K562 (cell line): ENCODE measurements at regions not wholly inside any gene's neighbourhood (a gene's known extent, or its start where the extent isn't known, plus 50 kb on each side); places are given as distances from the start of the nearest gene placed in this dataset.

Experiments used
- CBX2 ChIP-seq: fragments of 200-600 bp; sonication (generic); IDR thresholded peaks from one replicate; pipeline ENCODE4 v1.6.1; 2012; ENCODE audit warnings: mild to moderate bottlenecking, low read length, inconsistent platforms; ENCODE audit not compliant: insufficient read depth, poor library complexity, severe bottlenecking
- CBX3 ChIP-seq, 2 experiments: IDR thresholded peaks; 1 replicate in 1 of 2; 2 replicates in 1 of 2; pipeline ENCODE4 v1.6.1; 2012; ENCODE audit warnings: inconsistent platforms in 2 of 2, low read length in 2 of 2, borderline replicate concordance in 1 of 2, control low read depth in 1 of 2
- CEBPG ChIP-seq, 3 experiments: fragments of 200-800 bp in 1 of 3; sonication (Bioruptor generic) in 1 of 3; sonication (generic) in 1 of 3; formaldehyde crosslinking in 1 of 3; IDR thresholded peaks in 2 of 3; conservative IDR thresholded peaks in 1 of 3; 2 replicates each; pipeline versions ENCODE4 v1.6.1 to v1.8.0; 2016 to 2022; ENCODE audit warnings: missing compliant biosample characterization in 2 of 3, missing genetic modification characterization in 2 of 3, mild to moderate bottlenecking in 1 of 3, missing genetic modification reagents in 1 of 3
- DMBX1 ChIP-seq: fragments of 250-450 bp; sonication (Bioruptor Pico); IDR thresholded peaks from 2 replicates; pipeline ENCODE4 v1.8.0; 2022; ENCODE audit warnings: inconsistent platforms, mild to moderate bottlenecking, moderate library complexity, borderline replicate concordance
- HSF4 ChIP-seq: fragments of 250-450 bp; sonication (Bioruptor Pico); IDR thresholded peaks from 2 replicates; pipeline ENCODE4 v2.1.2; 2022; ENCODE audit warnings: mild to moderate bottlenecking, moderate library complexity, borderline replicate concordance
- KLF10 ChIP-seq: fragments of 250-450 bp; sonication (Bioruptor Pico); IDR thresholded peaks from 2 replicates; pipeline ENCODE4 v1.6.1; 2021; ENCODE audit warnings: matching md5 sums
- NFRKB ChIP-seq: fragments of 450-650 bp; IDR thresholded peaks from 2 replicates; pipeline ENCODE4 v1.6.1; 2016; ENCODE audit warnings: low read depth
- PCBP1 ChIP-seq: fragments of 200-400 bp; formaldehyde crosslinking; IDR thresholded peaks from 2 replicates; pipeline ENCODE4 v1.6.1; 2018; ENCODE audit warnings: mild to moderate bottlenecking, low read depth, low read length; ENCODE audit not compliant: poor library complexity, severe bottlenecking
- RBM17 ChIP-seq: fragments of 200-400 bp; formaldehyde crosslinking; IDR thresholded peaks from 2 replicates; pipeline ENCODE4 v1.6.1; 2017; ENCODE audit warnings: low read depth, mild to moderate bottlenecking, low read length, borderline replicate concordance
- TAF7 ChIP-seq: fragments of 450-650 bp; IDR thresholded peaks from 2 replicates; pipeline ENCODE4 v1.6.1; 2016; ENCODE audit warnings: missing genetic modification characterization, missing compliant biosample characterization
- TRIM24 ChIP-seq, 2 experiments: fragments of 450-650 bp; IDR thresholded peaks; 2 replicates each; pipeline ENCODE4 v1.6.1; 2016
- TRIM25 ChIP-seq: fragments of 450-650 bp; IDR thresholded peaks from 2 replicates; pipeline ENCODE4 v1.7.0; 2016; ENCODE audit warnings: borderline replicate concordance
- TRIM28 ChIP-seq: fragments of 450-650 bp; IDR thresholded peaks from 2 replicates; pipeline ENCODE4 v1.6.1; 2017
- XRCC3 ChIP-seq: fragments of 450-650 bp; IDR thresholded peaks from 2 replicates; pipeline ENCODE4 v1.6.1; 2017; ENCODE audit warnings: mild to moderate bottlenecking, moderate library complexity
- ZFP30 ChIP-seq: fragments of 250-450 bp; sonication (Bioruptor Pico); IDR thresholded peaks from 2 replicates; pipeline ENCODE4 v1.8.0; 2022; ENCODE audit warnings: moderate library complexity, mild to moderate bottlenecking, inconsistent platforms, borderline replicate concordance
- ZNF224 ChIP-seq: sonication (generic); formaldehyde crosslinking; IDR thresholded peaks from 2 replicates; pipeline ENCODE4 v1.8.0; 2022; ENCODE audit warnings: mild to moderate bottlenecking, missing genetic modification reagents
- ZNF551 ChIP-seq: fragments of 250-450 bp; sonication (Bioruptor Pico); IDR thresholded peaks from 2 replicates; pipeline ENCODE4 v1.5.0; 2021; ENCODE audit warnings: mild to moderate bottlenecking, moderate library complexity
- ZNF717 ChIP-seq: fragments of 250-450 bp; sonication (Bioruptor Pico); IDR thresholded peaks from 2 replicates; pipeline ENCODE4 v1.5.0; 2021
- ZNF76 ChIP-seq: fragments of 250-450 bp; sonication (Bioruptor Pico); IDR thresholded peaks from 2 replicates; pipeline ENCODE4 v1.4.0; 2020; ENCODE audit warnings: mild to moderate bottlenecking, moderate library complexity, borderline replicate concordance
- TF ChIP-seq, protein P1 (sequence below): fragments of 250-450 bp; sonication (Bioruptor Pico); IDR thresholded peaks from 2 replicates; pipeline ENCODE4 v1.9.0; 2021; ENCODE audit warnings: mild to moderate bottlenecking
- TF ChIP-seq, protein P2 (sequence below): fragments of 450-650 bp; IDR thresholded peaks from 2 replicates; pipeline ENCODE4 v1.6.1; 2018; ENCODE audit warnings: mild to moderate bottlenecking, low read depth; ENCODE audit not compliant: partially characterized antibody
- TF ChIP-seq, protein P3 (sequence below): IDR thresholded peaks from 2 replicates; pipeline ENCODE4 v1.6.1; 2012; ENCODE audit warnings: low read depth, low read length, improper control_type of control experiment, borderline replicate concordance

GRCh38 chr1:30092051-30092858 is 631.1 kb downstream of the MATN1 start (continued):
- TF ChIP-seq TAF7 (tag) (no peak), ZNF551 (no peak), ZNF76 (CRISPR knock-in tag) (no peak), DMBX1 (CRISPR knock-in tag) (no peak), XRCC3 (0 out of 2 replicates have a peak, but pooled peaks have one; percentile 82), ZFP30 (no peak), TRIM28 (peak; percentile 96), KLF10 (CRISPR knock-in tag) (no peak), ZNF717 (no peak), HSF4 (CRISPR knock-in tag) (no peak), NFRKB (no peak), CBX3 (IDR thresholded peaks at IDR 0.05; ENCODE audit: borderline replicate concordance in 1 of 2, low read length in 2 of 2) (peak in 1 of 2 experiments; percentile 93; a peak in 2 of 3 replicates), TRIM24 (IDR thresholded peaks at IDR 0.05) (0 out of 4 replicates have a peak, but pooled peaks of 1 of the 2 experiments have one; percentile 39), PCBP1 (no peak), CBX2 (no peak), CEBPG (CRISPR knock-in tag; IDR thresholded peaks at IDR 0.05) (no peak), CEBPG (tag; conservative IDR thresholded peaks at IDR 0.05 in 1 of 2, IDR thresholded peaks at IDR 0.05 in 1 of 2) (no peak; a peak in 1 of 4 replicates), TRIM25 (no peak), ZNF224 (no peak), RBM17 (no peak)
- TF ChIP-seq, protein P1, sequence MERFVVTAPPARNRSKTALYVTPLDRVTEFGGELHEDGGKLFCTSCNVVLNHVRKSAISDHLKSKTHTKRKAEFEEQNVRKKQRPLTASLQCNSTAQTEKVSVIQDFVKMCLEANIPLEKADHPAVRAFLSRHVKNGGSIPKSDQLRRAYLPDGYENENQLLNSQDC (CRISPR knock-in tag) = no peak
- TF ChIP-seq, protein P2, sequence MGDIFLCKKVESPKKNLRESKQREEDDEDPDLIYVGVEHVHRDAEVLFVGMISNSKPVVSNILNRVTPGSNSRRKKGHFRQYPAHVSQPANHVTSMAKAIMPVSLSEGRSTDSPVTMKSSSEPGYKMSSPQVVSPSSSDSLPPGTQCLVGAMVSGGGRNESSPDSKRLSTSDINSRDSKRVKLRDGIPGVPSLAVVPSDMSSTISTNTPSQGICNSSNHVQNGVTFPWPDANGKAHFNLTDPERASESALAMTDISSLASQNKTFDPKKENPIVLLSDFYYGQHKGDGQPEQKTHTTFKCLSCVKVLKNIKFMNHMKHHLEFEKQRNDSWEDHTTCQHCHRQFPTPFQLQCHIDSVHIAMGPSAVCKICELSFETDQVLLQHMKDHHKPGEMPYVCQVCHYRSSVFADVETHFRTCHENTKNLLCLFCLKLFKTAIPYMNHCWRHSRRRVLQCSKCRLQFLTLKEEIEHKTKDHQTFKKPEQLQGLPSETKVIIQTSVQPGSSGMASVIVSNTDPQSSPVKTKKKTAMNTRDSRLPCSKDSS = peak; percentile 97
- TF ChIP-seq, protein P3, sequence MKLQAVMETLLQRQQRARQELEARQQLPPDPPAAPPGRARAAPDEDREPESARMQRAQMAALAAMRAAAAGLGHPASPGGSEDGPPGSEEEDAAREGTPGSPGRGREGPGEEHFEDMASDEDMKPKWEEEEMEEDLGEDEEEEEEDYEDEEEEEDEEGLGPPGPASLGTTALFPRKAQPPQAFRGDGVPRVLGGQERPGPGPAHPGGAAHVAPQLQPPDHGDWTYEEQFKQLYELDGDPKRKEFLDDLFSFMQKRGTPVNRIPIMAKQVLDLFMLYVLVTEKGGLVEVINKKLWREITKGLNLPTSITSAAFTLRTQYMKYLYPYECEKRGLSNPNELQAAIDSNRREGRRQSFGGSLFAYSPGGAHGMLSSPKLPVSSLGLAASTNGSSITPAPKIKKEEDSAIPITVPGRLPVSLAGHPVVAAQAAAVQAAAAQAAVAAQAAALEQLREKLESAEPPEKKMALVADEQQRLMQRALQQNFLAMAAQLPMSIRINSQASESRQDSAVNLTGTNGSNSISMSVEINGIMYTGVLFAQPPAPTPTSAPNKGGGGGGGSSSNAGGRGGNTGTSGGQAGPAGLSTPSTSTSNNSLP = no peak
